C4-2B (cell line): ENCODE measurements at regions not wholly inside any gene's neighbourhood (a gene's known extent, or its start where the extent isn't known, plus 50 kb on each side); places are given as distances from the start of the nearest gene placed in this dataset.

Experiments
- ZFX ChIP-seq: fragments of 450-650 bp; IDR thresholded peaks from 2 replicates; pipeline ENCODE4 v1.6.1; 2017
- TF ChIP-seq, protein P1 (sequence below): fragments of 450-650 bp; conservative IDR thresholded peaks from 2 replicates; pipeline ENCODE4 v1.5.1; 2017; ENCODE audit warnings: mild to moderate bottlenecking

DNA sequence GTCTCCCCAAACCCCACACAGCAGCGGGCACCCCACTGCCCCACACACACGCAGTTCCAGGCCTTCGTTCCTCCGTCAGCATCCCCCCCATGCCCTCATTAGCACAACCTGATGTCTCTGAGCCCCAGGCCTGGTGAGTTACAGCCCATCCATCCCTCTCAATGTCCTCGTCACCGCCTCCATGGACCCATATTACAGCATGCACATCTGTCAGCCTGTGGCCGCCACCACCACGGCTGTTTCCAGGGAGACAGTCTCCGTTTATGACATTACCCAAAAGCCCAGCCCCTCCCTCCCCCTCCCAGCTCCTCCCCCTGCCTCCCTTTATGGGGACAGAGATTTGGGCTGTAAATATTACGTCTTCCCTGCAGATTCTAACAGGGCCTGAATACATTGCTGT, 143.1 kb upstream of the LINGO1 start:
- TF ChIP-seq, protein P1, sequence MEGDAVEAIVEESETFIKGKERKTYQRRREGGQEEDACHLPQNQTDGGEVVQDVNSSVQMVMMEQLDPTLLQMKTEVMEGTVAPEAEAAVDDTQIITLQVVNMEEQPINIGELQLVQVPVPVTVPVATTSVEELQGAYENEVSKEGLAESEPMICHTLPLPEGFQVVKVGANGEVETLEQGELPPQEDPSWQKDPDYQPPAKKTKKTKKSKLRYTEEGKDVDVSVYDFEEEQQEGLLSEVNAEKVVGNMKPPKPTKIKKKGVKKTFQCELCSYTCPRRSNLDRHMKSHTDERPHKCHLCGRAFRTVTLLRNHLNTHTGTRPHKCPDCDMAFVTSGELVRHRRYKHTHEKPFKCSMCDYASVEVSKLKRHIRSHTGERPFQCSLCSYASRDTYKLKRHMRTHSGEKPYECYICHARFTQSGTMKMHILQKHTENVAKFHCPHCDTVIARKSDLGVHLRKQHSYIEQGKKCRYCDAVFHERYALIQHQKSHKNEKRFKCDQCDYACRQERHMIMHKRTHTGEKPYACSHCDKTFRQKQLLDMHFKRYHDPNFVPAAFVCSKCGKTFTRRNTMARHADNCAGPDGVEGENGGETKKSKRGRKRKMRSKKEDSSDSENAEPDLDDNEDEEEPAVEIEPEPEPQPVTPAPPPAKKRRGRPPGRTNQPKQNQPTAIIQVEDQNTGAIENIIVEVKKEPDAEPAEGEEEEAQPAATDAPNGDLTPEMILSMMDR: no peak
- no peak for TF ChIP-seq ZFX
